GM10266 (cell line): ENCODE measurements at regions not wholly inside any gene's neighbourhood (a gene's known extent, or its start where the extent isn't known, plus 50 kb on each side); places are given as distances from the start of the nearest gene placed in this dataset.

Experiments
- DNase-seq: peaks from one replicate; pipeline ENCODE4 v3.0.0; 2012; ENCODE audit errors: extremely low spot score
- TF ChIP-seq, protein P1 (sequence below): IDR thresholded peaks from 2 replicates; pipeline ENCODE4 v1.5.1; 2012; ENCODE audit warnings: mild to moderate bottlenecking, low read depth; ENCODE audit not compliant: control insufficient read depth, insufficient read depth; ENCODE audit errors: missing control alignments

GRCh38 chr3:28118087-28118486, 123.3 kb upstream of the CMC1 start:
- no peak for DNase-seq
- TF ChIP-seq, protein P1, sequence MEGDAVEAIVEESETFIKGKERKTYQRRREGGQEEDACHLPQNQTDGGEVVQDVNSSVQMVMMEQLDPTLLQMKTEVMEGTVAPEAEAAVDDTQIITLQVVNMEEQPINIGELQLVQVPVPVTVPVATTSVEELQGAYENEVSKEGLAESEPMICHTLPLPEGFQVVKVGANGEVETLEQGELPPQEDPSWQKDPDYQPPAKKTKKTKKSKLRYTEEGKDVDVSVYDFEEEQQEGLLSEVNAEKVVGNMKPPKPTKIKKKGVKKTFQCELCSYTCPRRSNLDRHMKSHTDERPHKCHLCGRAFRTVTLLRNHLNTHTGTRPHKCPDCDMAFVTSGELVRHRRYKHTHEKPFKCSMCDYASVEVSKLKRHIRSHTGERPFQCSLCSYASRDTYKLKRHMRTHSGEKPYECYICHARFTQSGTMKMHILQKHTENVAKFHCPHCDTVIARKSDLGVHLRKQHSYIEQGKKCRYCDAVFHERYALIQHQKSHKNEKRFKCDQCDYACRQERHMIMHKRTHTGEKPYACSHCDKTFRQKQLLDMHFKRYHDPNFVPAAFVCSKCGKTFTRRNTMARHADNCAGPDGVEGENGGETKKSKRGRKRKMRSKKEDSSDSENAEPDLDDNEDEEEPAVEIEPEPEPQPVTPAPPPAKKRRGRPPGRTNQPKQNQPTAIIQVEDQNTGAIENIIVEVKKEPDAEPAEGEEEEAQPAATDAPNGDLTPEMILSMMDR: no peak

DNA sequence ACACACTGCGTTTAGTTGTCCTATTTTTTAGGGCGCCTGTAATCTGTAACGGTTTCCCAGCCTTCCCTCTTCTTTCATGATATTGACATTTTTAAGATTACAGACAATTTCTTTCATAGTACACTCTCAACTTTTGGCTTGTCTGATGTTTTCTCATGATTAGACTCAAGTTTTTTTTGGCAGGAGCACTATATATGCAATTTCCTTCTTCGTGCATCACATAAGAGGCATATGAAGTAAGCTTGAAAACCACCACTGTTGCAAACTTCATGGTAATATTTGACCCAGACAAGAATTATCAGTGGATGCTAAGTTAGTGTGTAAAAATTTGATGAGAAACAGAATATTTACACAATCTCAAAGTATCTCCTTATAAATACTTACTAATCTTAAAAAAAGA, 119.2 kb upstream of the CMC1 start:
- no peak for DNase-seq
- TF ChIP-seq, protein P1: no peak

GRCh38 chr3:28124882-28125281, 116.5 kb upstream of the CMC1 start:
- DNase-seq: no peak
- TF ChIP-seq, protein P1: no peak

- TF ChIP-seq, protein P1: no peak
Observed at GRCh38 chr3:28125342-28125741, 116.1 kb upstream of the CMC1 start.

GRCh38 chr3:28130836-28131235, 110.6 kb upstream of the CMC1 start:
- TF ChIP-seq, protein P1: no peak
- DNase-seq: no peak

More at GRCh38 chr3:28125342-28125741, 116.1 kb upstream of the CMC1 start:
- DNase-seq: no peak

DNA sequence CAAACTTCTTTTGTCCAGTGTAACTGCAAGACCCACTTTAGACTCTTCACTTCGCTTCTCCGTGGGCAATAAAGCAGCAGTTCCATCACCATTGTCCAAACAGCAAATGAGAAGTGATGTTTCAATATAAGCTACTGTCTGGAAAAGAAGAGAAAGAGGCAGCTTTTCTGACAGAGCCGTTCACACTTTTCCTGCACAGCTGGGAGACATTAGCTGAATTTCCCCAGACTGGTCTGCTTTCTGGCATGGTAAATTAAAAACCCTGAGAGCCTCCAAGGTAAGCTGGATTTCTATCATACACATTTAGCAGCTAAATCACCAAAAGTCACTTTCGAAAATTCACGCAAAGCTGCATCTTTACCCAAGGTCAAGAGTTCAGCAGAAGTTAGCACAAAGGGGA, 108.5 kb upstream of the CMC1 start:
- DNase-seq: no peak
- TF ChIP-seq, protein P1: no peak

GRCh38 chr3:28134198-28134597, 107.2 kb upstream of the CMC1 start:
- TF ChIP-seq, protein P1: no peak
- no peak for DNase-seq
